HG03159 (cell line): ENCODE measurements at regions not wholly inside any gene's neighbourhood (a gene's known extent, or its start where the extent isn't known, plus 50 kb on each side); places are given as distances from the start of the nearest gene placed in this dataset.

ENCODE experiments used
- ATAC-seq: cut with Tn5 transposase; IDR thresholded peaks from one replicate; pipeline ENCODE4 v1.9.1; 2021; ENCODE audit warnings: mild to moderate bottlenecking, moderate library complexity; ENCODE audit not compliant: unreplicated experiment

DNA sequence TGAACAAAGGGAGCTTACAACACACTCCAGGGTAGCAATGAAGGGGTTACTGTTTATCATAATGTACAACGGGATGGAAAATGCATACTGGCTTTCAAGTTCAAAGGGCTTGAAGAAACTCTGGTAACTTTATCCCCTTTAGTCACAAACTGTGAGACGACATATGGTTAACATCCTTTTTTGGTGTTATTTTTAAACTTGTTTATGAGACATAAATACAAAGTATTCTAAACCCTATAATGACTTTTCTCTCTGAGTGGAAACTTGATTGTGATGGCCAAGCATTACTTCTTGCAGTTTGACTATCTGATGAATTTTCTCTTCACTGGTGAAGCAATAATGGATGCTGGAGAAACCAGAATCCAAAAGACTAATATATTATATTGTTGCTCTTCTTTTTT lies 62.0 kb upstream of the SEMA3A start:
- ATAC-seq, result no peak

DNA sequence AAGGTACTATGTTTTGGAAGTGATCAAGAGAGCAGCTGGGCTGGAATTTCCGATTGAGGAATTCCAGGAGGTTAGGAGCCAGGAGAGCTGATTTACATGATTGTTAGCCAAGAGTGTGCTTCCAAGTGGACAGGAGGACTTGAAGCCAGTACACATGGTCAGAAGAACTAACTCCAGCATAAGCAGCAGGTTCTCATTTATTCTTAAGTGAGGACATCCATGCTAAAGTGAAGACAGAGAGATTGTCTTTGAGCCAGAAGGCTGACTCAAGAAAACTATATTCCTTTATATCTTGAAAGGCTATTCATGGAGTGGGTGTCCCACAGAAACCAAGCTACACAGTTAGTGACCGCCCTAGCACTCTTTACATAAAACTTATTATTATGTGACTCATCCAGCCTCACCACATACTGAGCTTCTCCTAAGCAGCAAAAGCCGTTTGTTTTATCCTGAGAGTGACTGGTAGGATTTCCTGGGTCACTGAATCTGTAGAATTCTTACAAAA lies 56.7 kb upstream of the SEMA3A start:
- no peak for ATAC-seq

DNA sequence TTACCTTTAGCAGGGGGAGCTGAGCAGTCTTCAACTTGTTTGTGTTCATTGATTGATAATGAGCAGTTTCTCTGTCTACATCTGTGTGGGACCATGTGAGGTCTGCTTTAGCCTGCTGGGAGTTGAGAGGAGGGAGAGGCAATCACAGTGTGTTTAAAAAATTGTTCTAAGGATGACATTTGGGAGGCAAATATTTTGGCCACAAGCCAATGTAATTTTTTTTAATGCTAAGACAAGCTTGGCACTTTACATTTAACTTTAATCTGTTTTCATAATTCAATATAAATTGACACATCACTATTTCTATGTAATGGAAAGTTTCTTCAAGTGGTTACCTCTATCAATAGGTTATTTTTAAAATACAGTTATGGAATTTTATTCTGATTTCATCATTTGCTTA lies 55.9 kb upstream of the SEMA3A start:
- no peak for ATAC-seq

DNA sequence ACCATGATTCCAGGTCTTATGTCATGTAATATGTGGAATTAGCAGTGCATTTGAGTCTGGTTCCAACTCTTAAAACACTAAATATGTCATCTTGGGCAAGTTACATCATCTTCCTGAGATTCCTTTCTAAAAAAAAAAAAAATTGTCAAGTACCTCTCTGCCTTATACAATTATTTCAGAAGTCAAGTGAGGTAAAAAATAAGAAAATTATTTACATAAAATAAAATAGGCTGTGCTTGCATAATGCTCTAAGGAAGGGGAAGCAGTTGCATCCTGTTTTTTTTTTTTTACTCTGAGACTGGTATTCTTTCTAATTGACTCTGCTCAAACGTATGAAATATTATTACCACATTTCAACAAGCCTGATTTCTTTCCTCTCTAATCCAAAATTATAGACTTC lies 55.1 kb upstream of the SEMA3A start:
- no peak for ATAC-seq

DNA sequence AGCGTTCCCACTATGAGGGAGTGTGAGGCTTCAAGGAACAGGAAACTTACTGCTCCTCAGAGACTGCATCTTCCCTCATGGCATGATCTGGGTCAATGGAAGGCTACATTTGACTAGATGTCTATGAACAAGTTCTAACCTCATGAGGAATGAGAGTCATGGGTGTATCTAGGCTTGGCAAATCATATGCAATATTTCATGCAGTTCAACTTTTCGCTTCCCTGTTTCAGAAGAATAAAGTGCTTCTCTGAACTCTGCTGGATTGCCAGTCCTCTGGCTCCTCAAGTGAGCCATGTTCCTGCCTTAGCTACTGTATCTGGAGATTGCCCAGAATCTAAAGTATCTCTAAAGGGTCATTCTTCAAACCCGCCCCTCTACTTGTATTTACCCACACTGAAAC lies 54.3 kb upstream of the SEMA3A start:
- ATAC-seq, result no peak

DNA sequence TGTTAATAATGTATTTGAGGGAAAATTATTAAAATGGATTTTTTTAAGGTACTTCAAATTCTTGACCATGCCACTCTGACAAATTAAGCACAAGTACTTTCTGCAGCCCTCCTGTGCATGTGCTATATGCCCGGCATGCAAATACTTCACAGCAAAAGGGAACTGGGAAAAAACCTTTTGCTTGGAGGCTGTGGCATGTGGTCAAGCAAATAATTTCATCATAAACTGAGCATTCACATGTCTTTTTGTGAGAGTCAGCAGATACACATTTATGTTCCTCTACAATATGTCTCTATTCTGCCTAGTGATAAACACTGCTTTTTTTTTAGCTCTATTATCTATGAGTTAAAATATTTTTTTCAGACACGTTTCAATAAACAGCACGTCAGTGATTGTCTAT lies 53.7 kb upstream of the SEMA3A start:
- ATAC-seq, result peak; percentile 70

DNA sequence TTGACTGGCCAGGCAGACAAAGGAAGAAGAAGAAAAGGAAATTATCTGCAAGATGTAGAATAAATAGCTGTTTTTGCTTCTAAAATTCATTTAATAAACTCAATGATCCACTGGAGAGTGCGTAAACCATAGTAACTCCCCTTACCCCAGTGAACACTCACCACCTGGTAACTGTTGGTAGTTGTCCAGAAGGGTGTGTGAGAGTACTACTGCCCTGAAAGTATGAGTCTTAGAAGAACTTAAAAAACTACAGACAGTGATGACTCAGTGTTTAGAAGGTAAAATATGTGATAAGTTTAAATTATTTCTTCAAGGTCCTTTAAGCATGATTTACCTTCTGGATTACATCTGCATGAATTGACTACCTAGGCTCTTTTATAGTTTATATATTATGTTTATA lies 53.0 kb upstream of the SEMA3A start:
- ATAC-seq, result no peak

DNA sequence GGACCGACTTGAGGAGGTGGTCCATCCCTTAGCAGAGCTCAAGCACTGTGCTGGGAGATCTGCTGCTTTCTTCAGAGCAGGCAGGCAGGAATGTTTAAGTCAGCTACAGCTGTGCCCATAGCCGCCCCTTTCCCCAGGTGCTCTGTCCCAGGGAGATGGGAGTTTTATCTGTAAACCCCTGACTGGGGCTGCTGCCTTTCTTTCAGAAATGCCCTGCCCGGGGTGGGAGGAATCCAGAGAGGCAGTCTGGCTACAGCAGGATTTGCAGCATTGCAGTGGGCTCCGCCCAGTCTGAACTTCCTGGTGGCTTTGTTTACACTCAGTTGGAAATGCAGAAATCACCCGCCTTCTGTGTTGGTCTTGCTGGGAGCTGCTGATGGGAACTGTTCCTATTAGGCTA lies 51.2 kb upstream of the SEMA3A start:
- no peak for ATAC-seq
